ENCODE measurements at regions not wholly inside any gene's neighbourhood (a gene's known extent, or its start where the extent isn't known, plus 50 kb on each side); places are given as distances from the start of the nearest gene placed in this dataset.
A peak's percentile ranks its signal among the peaks of the same experiment; 100 is the strongest.

GRCh38 chr9:88676644-88677043 is 141.7 kb downstream of the NXNL2 start:
- peak; percentile 47 for ATAC-seq (replicated peaks)
- H3K4me1 Mint-ChIP-seq: no peaks in the 10 kb centered on the region
- H3K9me3 Mint-ChIP-seq: no peaks in the 10 kb centered on the region
- no peak overlapping the region for H3K4me3 Mint-ChIP-seq
- H3K36me3 Mint-ChIP-seq (ENCODE audit: low read depth): no peaks in the 10 kb centered on the region
- H3K27ac Mint-ChIP-seq: no peak overlapping the region
- no peaks in the 10 kb centered on the region for H3K27me3 Mint-ChIP-seq

GRCh38 chr9:88678008-88678407 is 143.0 kb downstream of the NXNL2 start:
- no peak overlapping the region for H3K27ac Mint-ChIP-seq
- H3K36me3 Mint-ChIP-seq (ENCODE audit: low read depth): no peaks in the 10 kb centered on the region

GRCh38 chr9:88678431-88678830 is 143.5 kb downstream of the NXNL2 start:
- no peaks in the 10 kb centered on the region for H3K27me3 Mint-ChIP-seq
- no peaks in the 10 kb centered on the region for H3K9me3 Mint-ChIP-seq
- no peak for ATAC-seq (replicated peaks)
- no peak overlapping the region for H3K4me3 Mint-ChIP-seq
- no peaks in the 10 kb centered on the region for H3K4me1 Mint-ChIP-seq
- H3K27ac Mint-ChIP-seq: no peak overlapping the region
- no peaks in the 10 kb centered on the region for H3K36me3 Mint-ChIP-seq (ENCODE audit: low read depth)

More at GRCh38 chr9:88678008-88678407, 143.0 kb downstream of the NXNL2 start:
- H3K9me3 Mint-ChIP-seq: no peaks in the 10 kb centered on the region
- no peaks in the 10 kb centered on the region for H3K4me1 Mint-ChIP-seq
- H3K4me3 Mint-ChIP-seq: no peak overlapping the region
- ATAC-seq (replicated peaks): no peak
- no peaks in the 10 kb centered on the region for H3K27me3 Mint-ChIP-seq

GRCh38 chr9:88680041-88680440 is 145.1 kb downstream of the NXNL2 start:
- Mint-ChIP-seq H3K4me1 (no peaks in the 10 kb centered on the region), H3K9me3 (no peaks in the 10 kb centered on the region), H3K4me3 (no peak overlapping the region), H3K27me3 (no peaks in the 10 kb centered on the region), H3K27ac (no peak overlapping the region), H3K36me3 (ENCODE audit: low read depth) (no peaks in the 10 kb centered on the region)
- ATAC-seq (replicated peaks): no peak

GRCh38 chr9:88680505-88681160 is 145.7 kb downstream of the NXNL2 start:
- Mint-ChIP-seq H3K36me3 (ENCODE audit: low read depth) (no peaks in the 10 kb centered on the region), H3K4me3 (no peak overlapping the region), H3K27ac (no peak overlapping the region), H3K9me3 (no peaks in the 10 kb centered on the region), H3K4me1 (no peaks in the 10 kb centered on the region), H3K27me3 (no peaks in the 10 kb centered on the region)
- ATAC-seq (replicated peaks): no peak

GRCh38 chr9:88681434-88681833 is 146.5 kb downstream of the NXNL2 start:
- H3K4me3 Mint-ChIP-seq: no peak overlapping the region
- H3K9me3 Mint-ChIP-seq: no peaks in the 10 kb centered on the region
- no peaks in the 10 kb centered on the region for H3K4me1 Mint-ChIP-seq
- ATAC-seq (replicated peaks): no peak
- no peaks in the 10 kb centered on the region for H3K27me3 Mint-ChIP-seq
- no peaks in the 10 kb centered on the region for H3K36me3 Mint-ChIP-seq (ENCODE audit: low read depth)
- H3K27ac Mint-ChIP-seq: no peak overlapping the region

GRCh38 chr9:88682431-88682831 is 147.5 kb downstream of the NXNL2 start:
- no peaks in the 10 kb centered on the region for H3K27me3 Mint-ChIP-seq
- H3K4me1 Mint-ChIP-seq: no peaks in the 10 kb centered on the region
- H3K4me3 Mint-ChIP-seq: no peak overlapping the region
- no peak for ATAC-seq (replicated peaks)
- H3K36me3 Mint-ChIP-seq (ENCODE audit: low read depth): no peaks in the 10 kb centered on the region
- no peaks in the 10 kb centered on the region for H3K9me3 Mint-ChIP-seq
- no peak overlapping the region for H3K27ac Mint-ChIP-seq

- no peak for ATAC-seq (replicated peaks)
- no peaks in the 10 kb centered on the region for H3K4me1 Mint-ChIP-seq
- no peaks in the 10 kb centered on the region for H3K36me3 Mint-ChIP-seq (ENCODE audit: low read depth)
- H3K4me3 Mint-ChIP-seq: no peak overlapping the region
- no peak overlapping the region for H3K27ac Mint-ChIP-seq
- no peaks in the 10 kb centered on the region for H3K27me3 Mint-ChIP-seq
- no peaks in the 10 kb centered on the region for H3K9me3 Mint-ChIP-seq
Measured at GRCh38 chr9:88684046-88684445, 149.1 kb downstream of the NXNL2 start.

- H3K27me3 Mint-ChIP-seq: no peaks in the 10 kb centered on the region
- H3K4me3 Mint-ChIP-seq: no peak overlapping the region
- ATAC-seq (replicated peaks): no peak
- no peaks in the 10 kb centered on the region for H3K9me3 Mint-ChIP-seq
- no peak overlapping the region for H3K27ac Mint-ChIP-seq
- H3K4me1 Mint-ChIP-seq: no peaks in the 10 kb centered on the region
- no peaks in the 10 kb centered on the region for H3K36me3 Mint-ChIP-seq (ENCODE audit: low read depth)
Measured at GRCh38 chr9:88684845-88685244, 149.9 kb downstream of the NXNL2 start.

GRCh38 chr9:88685966-88686365 is 151.0 kb downstream of the NXNL2 start:
- Mint-ChIP-seq H3K4me1 (no peaks in the 10 kb centered on the region), H3K9me3 (no peaks in the 10 kb centered on the region), H3K36me3 (ENCODE audit: low read depth) (no peaks in the 10 kb centered on the region), H3K27me3 (no peaks in the 10 kb centered on the region), H3K27ac (no peak overlapping the region), H3K4me3 (no peak overlapping the region)
- ATAC-seq (replicated peaks): no peak

- no peak overlapping the region for H3K27ac Mint-ChIP-seq
- peaks cover 5% of the 10 kb centered on the region for H3K9me3 Mint-ChIP-seq
Measured at GRCh38 chr9:88689509-88690298, 154.7 kb downstream of the NXNL2 start.

GRCh38 chr9:88690628-88691027 is 155.7 kb downstream of the NXNL2 start:
- Mint-ChIP-seq H3K9me3 (peaks cover 5% of the 10 kb centered on the region), H3K27me3 (peaks cover 9% of the 10 kb centered on the region), H3K36me3 (ENCODE audit: low read depth) (no peaks in the 10 kb centered on the region), H3K4me3 (no peak overlapping the region), H3K4me1 (no peaks in the 10 kb centered on the region), H3K27ac (no peak overlapping the region)
- ATAC-seq (replicated peaks): no peak

More at GRCh38 chr9:88689509-88690298, 154.7 kb downstream of the NXNL2 start:
- no peaks in the 10 kb centered on the region for H3K4me1 Mint-ChIP-seq
- H3K36me3 Mint-ChIP-seq (ENCODE audit: low read depth): no peaks in the 10 kb centered on the region
- ATAC-seq (replicated peaks): no peak
- H3K4me3 Mint-ChIP-seq: no peak overlapping the region
- peaks cover 9% of the 10 kb centered on the region for H3K27me3 Mint-ChIP-seq

- Mint-ChIP-seq H3K27me3 (peaks cover 9% of the 10 kb centered on the region), H3K36me3 (ENCODE audit: low read depth) (no peaks in the 10 kb centered on the region), H3K9me3 (peaks cover 5% of the 10 kb centered on the region), H3K4me1 (no peaks in the 10 kb centered on the region), H3K27ac (no peak overlapping the region), H3K4me3 (no peak overlapping the region)
- ATAC-seq (replicated peaks): no peak
Measured at GRCh38 chr9:88691091-88691490, 156.1 kb downstream of the NXNL2 start.

- Mint-ChIP-seq H3K27ac (no peak overlapping the region), H3K4me3 (no peak overlapping the region), H3K9me3 (peaks cover 5% of the 10 kb centered on the region), H3K36me3 (ENCODE audit: low read depth) (no peaks in the 10 kb centered on the region), H3K4me1 (no peaks in the 10 kb centered on the region), H3K27me3 (peaks cover 12% of the 10 kb centered on the region)
- no peak for ATAC-seq (replicated peaks)
Measured at GRCh38 chr9:88691811-88692210, 156.8 kb downstream of the NXNL2 start.

GRCh38 chr9:88692827-88693226 is 157.8 kb downstream of the NXNL2 start:
- Mint-ChIP-seq H3K27me3 (peaks cover 12% of the 10 kb centered on the region), H3K36me3 (ENCODE audit: low read depth) (no peaks in the 10 kb centered on the region), H3K27ac (no peak overlapping the region), H3K4me1 (no peaks in the 10 kb centered on the region), H3K9me3 (peaks cover 5% of the 10 kb centered on the region), H3K4me3 (no peak overlapping the region)
- no peak for ATAC-seq (replicated peaks)
